ENCODE measurements at regions not wholly inside any gene's neighbourhood (a gene's known extent, or its start where the extent isn't known, plus 50 kb on each side); places are given as distances from the start of the nearest gene placed in this dataset.

DNA sequence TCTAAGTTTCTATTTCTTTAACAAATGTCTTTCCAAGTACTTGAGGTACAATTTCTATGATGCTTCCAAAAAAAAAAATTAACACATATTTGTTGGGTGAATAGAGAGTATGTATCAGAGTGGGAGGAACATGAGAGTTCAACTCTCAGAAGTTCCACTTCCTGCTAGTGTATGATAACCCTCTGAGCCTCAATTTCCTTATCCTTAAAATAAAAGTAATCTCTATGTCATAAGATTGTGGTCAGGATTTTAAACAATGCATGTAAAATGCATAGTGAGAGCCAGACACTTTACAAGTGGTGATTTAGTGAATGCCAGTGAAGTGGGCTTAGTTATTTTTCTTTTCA lies 270.3 kb upstream of the AMIGO2 start:
- H3K4me1 ChIP-seq = peaks cover 0 to 19% (median 7%) of the 10 kb centered on the region in 4 donors
- DNase-seq (no peak), ATAC-seq (peak in 3 of 4 donors; percentile 4 to 30 (median 15))
- TF ChIP-seq POLR2A (IDR thresholded peaks at IDR 0.05) = no peak
- TF ChIP-seq, protein P1, sequence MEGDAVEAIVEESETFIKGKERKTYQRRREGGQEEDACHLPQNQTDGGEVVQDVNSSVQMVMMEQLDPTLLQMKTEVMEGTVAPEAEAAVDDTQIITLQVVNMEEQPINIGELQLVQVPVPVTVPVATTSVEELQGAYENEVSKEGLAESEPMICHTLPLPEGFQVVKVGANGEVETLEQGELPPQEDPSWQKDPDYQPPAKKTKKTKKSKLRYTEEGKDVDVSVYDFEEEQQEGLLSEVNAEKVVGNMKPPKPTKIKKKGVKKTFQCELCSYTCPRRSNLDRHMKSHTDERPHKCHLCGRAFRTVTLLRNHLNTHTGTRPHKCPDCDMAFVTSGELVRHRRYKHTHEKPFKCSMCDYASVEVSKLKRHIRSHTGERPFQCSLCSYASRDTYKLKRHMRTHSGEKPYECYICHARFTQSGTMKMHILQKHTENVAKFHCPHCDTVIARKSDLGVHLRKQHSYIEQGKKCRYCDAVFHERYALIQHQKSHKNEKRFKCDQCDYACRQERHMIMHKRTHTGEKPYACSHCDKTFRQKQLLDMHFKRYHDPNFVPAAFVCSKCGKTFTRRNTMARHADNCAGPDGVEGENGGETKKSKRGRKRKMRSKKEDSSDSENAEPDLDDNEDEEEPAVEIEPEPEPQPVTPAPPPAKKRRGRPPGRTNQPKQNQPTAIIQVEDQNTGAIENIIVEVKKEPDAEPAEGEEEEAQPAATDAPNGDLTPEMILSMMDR (IDR thresholded peaks at IDR 0.05) = no peak
- no peak overlapping the region for H3K4me3 ChIP-seq
- no peak overlapping the region for H3K27ac ChIP-seq
- no peaks in the 10 kb centered on the region for H3K9me3 ChIP-seq
- H3K27me3 ChIP-seq = no peaks in the 10 kb centered on the region
- intact Hi-C loops (cut with DNase I) = no loop called here
- no peaks in the 10 kb centered on the region for H3K36me3 ChIP-seq

DNA sequence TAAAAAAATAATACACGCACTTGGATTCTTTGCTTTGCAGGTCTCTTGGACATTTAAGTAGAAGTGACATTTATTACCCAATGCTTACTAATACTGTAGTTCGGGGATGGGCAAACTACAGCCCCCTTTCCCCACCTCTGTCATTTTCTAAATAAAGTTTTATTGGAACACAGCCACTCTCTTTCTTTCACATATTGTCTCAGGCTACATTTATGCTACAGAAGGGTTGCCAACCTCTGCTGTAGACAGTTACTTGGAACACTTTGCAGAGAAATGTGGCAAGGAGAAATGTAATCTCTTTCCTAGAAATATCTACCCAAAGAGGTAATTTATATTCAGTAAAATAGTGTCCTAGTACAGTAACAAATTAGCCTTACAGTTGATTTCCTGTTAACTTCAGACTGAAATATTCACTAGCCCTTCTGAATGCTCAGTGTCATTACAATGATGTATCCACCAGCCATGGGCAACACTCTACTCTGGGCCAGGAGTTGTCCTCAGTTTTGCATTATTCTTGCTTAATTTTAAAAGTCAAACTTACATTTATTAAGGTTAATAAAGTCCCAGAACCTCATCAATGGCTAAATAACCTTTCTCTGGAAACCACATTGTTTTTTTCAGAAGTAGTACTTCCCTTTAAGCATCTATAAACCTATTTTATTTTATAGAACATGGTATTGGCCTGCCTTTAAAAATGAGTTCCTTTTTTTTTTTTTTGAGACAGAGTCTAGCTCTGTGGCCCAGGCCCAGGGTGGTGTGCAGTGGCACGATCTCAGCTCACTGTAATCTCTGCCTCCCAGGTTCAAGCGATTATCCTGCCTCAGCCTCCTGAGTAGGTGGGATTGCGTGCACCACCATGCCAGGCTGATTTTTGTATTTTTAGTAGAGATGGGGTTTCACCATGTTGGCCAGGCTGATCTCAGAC lies 269.6 kb upstream of the AMIGO2 start:
- 60% methylated on average over 5 of the region's 5 CpGs for WGBS (ENCODE audit: insufficient coverage, low coverage, low lambda C conversion rate, missing lambda C conversion rate)
- ATAC-seq (no peak), DNase-seq (no peak)
- intact Hi-C loops (cut with DNase I) = no loop called here
- Histone ChIP-seq H3K27me3 (no peaks in the 10 kb centered on the region), H3K27ac (no peak overlapping the region), H3K9me3 (no peaks in the 10 kb centered on the region), H3K4me1 (peaks cover 0 to 19% (median 7%) of the 10 kb centered on the region in 4 donors), H3K4me3 (no peak overlapping the region), H3K36me3 (no peaks in the 10 kb centered on the region)
- TF ChIP-seq POLR2A (IDR thresholded peaks at IDR 0.05) = no peak
- TF ChIP-seq, protein P1 (IDR thresholded peaks at IDR 0.05) = no peak

DNA sequence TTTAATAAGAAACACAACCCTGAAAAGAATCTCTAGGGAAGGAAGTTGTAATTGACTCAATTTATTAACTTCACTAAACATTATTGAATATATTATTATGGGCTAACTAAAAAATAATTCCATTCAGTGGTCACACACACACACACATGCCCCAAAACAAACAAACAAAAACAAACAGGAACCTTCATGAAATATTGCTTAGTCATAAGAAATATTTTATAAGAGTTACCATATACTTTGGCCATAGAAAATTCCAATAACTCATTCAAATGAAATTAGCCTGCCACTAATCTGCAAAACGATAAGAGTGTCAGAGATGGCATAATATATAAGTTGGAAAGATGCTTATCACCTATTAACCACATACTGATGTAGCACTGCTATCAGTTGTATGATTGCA lies 268.4 kb upstream of the AMIGO2 start:
- 79% methylated on average over 1 of the region's 1 CpG for WGBS (ENCODE audit: insufficient coverage, low coverage, low lambda C conversion rate, missing lambda C conversion rate)
- Histone ChIP-seq H3K9me3 (no peaks in the 10 kb centered on the region), H3K4me1 (peaks cover 0 to 23% (median 7%) of the 10 kb centered on the region in 4 donors), H3K4me3 (no peak overlapping the region), H3K27me3 (no peaks in the 10 kb centered on the region), H3K27ac (no peak overlapping the region), H3K36me3 (no peaks in the 10 kb centered on the region)
- DNase-seq (no peak), ATAC-seq (no peak)
- TF ChIP-seq, protein P1 (IDR thresholded peaks at IDR 0.05) = no peak
- TF ChIP-seq POLR2A (IDR thresholded peaks at IDR 0.05) = no peak
- intact Hi-C loops (cut with DNase I) = no loop called here

DNA sequence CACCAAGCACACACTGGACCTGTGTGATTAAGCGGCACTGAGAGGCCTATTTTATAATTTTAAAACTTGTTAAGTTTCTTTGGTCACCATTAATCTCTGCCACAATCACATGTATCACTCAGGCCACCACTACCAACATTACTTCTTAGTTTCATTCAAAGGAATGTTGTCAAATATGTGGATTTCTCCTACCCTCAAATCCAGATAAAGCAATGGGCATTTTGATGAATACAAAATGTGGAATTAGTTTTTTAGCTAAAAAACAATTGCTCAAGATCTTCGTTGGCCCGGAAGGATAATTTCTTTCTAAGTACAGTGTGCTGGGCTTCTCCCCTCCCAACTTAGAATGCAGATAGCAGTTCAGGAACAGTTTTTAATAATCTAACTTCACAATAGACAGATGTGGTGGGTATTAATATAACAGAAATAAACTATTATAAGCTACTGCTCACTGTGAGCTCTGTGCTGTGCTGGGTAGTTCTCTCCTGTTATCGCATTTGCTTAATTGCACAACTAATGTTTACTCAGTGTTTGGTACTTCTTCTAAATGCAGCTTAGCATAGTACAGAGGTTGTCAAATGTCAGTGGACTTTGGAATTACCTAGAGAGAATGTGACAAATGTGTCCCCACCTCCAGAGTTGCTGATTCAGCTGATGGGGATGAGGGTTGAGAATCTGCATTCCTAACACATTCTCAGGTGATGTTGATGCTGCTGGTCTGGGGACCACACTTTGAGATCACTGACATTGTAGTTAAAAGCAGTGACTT lies 266.7 kb upstream of the AMIGO2 start:
- Histone ChIP-seq H3K4me3 (no peak overlapping the region), H3K27me3 (no peaks in the 10 kb centered on the region), H3K4me1 (peaks cover 0 to 23% (median 7%) of the 10 kb centered on the region in 4 donors), H3K36me3 (no peaks in the 10 kb centered on the region), H3K9me3 (no peaks in the 10 kb centered on the region), H3K27ac (peak overlapping the region; percentile 58 to 83 (median 73))
- WGBS (ENCODE audit: insufficient coverage, low coverage, low lambda C conversion rate, missing lambda C conversion rate) = 41% methylated on average over 4 of the region's 4 CpGs
- TF ChIP-seq POLR2A (IDR thresholded peaks at IDR 0.05) = peak; percentile 33
- TF ChIP-seq, protein P1 (IDR thresholded peaks at IDR 0.05) = no peak
- ATAC-seq (peak; percentile 92 to 97 (median 94)), DNase-seq (peak in 1 of 3 donors; percentile 64)
- intact Hi-C loops (cut with DNase I) = no loop called here
